ENCODE measurements at regions not wholly inside any gene's neighbourhood (a gene's known extent, or its start where the extent isn't known, plus 50 kb on each side); places are given as distances from the start of the nearest gene placed in this dataset.

DNA sequence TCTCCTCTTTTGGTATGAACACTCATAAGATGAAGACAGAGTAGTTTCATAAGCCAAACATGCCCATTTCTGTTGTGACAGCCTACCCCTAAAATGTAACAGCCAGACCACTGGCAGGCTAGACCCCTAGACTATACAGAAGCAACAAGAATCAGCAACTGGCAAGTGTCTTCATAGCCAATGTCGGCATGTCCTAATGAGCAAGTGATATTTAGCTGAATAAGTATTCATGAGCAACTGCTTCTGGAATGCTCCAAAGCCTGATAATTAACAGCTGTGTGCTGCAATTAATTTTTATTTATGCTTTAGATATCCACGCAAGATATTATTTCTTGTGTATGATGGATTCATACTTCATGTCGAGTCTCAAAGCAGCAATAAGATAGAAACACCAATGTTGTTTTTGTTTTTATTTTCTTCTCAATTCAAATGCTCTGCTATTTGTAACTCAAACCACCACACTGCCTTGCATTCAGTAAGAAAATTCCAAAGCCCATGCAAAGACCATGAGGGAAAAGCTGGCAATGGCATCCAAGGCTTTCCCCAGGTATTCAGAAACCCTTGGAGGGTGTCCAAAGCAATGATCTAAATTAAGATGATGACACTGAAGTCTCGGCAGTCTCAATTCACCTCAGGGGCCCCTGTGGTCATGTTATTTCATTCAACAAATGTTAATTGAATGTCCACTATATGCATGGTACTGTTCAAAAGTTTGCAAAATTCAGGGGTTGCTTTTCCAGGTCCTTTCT, 167.7 kb upstream of the NECTIN3 start:
- CTCF ChIA-PET = no interaction called here
- Histone ChIP-seq H3K27ac (ENCODE audit: insufficient read depth in 1 of 2, low read depth in 1 of 2, low read length in 2 of 2, poor library complexity in 1 of 2, severe bottlenecking in 2 of 2) (no peak overlapping the region), H3K9me3 (ENCODE audit: control extremely low read depth in 1 of 5, control insufficient read depth in 4 of 5, insufficient read depth in 2 of 5, low read depth in 1 of 5, low read length in 4 of 5) (peaks cover 0 to 1% (median 0%) of the 10 kb centered on the region in 5 experiments), H3K27me3 (replicated peaks in 2 of 5; ENCODE audit: control insufficient read depth in 4 of 5, insufficient read depth in 5 of 5, low read length in 4 of 5) (no peaks in the 10 kb centered on the region), H3K4me1 (ENCODE audit: control extremely low read depth in 1 of 4, control insufficient read depth in 4 of 4, insufficient read depth in 4 of 4, low read length in 3 of 4) (no peaks in the 10 kb centered on the region), H3K36me3 (ENCODE audit: control insufficient read depth in 4 of 4, insufficient read depth in 4 of 4, low read length in 3 of 4) (no peaks in the 10 kb centered on the region), H3K4me3 (ENCODE audit: control insufficient read depth in 1 of 7, extremely low read depth in 1 of 7, insufficient read depth in 4 of 7, low read depth in 2 of 7, low read length in 6 of 7) (no peak overlapping the region)
- POLR2A ChIA-PET = no interaction called here
- WGBS (ENCODE audit: insufficient coverage) = 92% methylated on average over 2 of the region's 4 CpGs
- DNase-seq = no peak

DNA sequence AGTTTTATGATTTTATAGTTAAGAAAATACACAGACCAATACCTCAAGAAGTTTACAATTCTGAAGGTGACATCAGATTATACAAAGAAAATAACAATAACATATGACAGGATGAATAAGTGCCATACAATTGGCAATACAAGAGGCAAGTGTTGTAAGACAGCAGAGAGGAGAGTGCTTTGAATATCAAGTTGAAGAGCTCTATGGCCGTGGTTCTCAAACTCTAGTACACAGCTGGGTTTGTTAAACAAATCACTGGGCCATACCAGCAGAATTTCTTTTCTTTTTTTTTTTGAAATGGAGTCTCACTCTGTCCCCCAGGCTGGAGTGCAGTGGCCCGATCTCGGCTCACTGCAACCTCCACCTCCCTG, 167.1 kb upstream of the NECTIN3 start:
- no peaks in the 10 kb centered on the region for H3K9me3 ChIP-seq (ENCODE audit: control extremely low read depth in 1 of 5, control insufficient read depth in 4 of 5, insufficient read depth in 2 of 5, low read depth in 1 of 5, low read length in 4 of 5)
- no peak for DNase-seq
- no peak overlapping the region for H3K4me3 ChIP-seq (ENCODE audit: control insufficient read depth in 1 of 7, extremely low read depth in 1 of 7, insufficient read depth in 4 of 7, low read depth in 2 of 7, low read length in 6 of 7)
- WGBS (ENCODE audit: insufficient coverage) = 78% methylated on average over 2 of the region's 3 CpGs
- H3K27me3 ChIP-seq (replicated peaks in 2 of 5; ENCODE audit: control insufficient read depth in 4 of 5, insufficient read depth in 5 of 5, low read length in 4 of 5) = no peaks in the 10 kb centered on the region
- H3K36me3 ChIP-seq (ENCODE audit: control insufficient read depth in 4 of 4, insufficient read depth in 4 of 4, low read length in 3 of 4) = no peaks in the 10 kb centered on the region
- H3K4me1 ChIP-seq (ENCODE audit: control extremely low read depth in 1 of 4, control insufficient read depth in 4 of 4, insufficient read depth in 4 of 4, low read length in 3 of 4) = no peaks in the 10 kb centered on the region
- ChIA-PET POLR2A (no interaction called here), CTCF (no interaction called here)
- no peak overlapping the region for H3K27ac ChIP-seq (ENCODE audit: insufficient read depth in 1 of 2, low read depth in 1 of 2, low read length in 2 of 2, poor library complexity in 1 of 2, severe bottlenecking in 2 of 2)

DNA sequence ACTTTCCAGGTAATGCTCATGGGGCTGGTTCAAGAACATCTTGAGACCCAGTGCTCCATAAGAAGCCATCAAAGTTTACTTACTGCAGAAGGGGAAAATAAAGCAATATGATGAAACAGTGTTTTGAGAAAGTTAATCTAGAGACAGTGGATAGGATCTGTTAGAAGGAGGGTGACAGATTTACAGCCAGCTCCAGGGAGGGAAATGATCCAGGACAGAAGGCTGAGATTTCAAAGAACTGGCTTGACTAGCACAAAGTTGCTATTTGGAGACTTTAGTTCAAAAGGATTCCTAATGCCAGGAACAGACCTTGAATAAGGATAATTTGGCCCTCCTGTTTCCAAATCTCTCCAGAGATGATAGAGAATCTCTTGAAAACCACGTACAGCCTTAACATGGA, 166.5 kb upstream of the NECTIN3 start:
- no peaks in the 10 kb centered on the region for H3K4me1 ChIP-seq (ENCODE audit: control extremely low read depth in 1 of 4, control insufficient read depth in 4 of 4, insufficient read depth in 4 of 4, low read length in 3 of 4)
- H3K27ac ChIP-seq (ENCODE audit: insufficient read depth in 1 of 2, low read depth in 1 of 2, low read length in 2 of 2, poor library complexity in 1 of 2, severe bottlenecking in 2 of 2) = no peak overlapping the region
- 63% methylated on average over 1 of the region's 1 CpG for WGBS (ENCODE audit: insufficient coverage)
- H3K9me3 ChIP-seq (ENCODE audit: control extremely low read depth in 1 of 5, control insufficient read depth in 4 of 5, insufficient read depth in 2 of 5, low read depth in 1 of 5, low read length in 4 of 5) = no peaks in the 10 kb centered on the region
- ChIA-PET POLR2A (no interaction called here), CTCF (no interaction called here)
- H3K27me3 ChIP-seq (replicated peaks in 2 of 5; ENCODE audit: control insufficient read depth in 4 of 5, insufficient read depth in 5 of 5, low read length in 4 of 5) = no peaks in the 10 kb centered on the region
- H3K4me3 ChIP-seq (ENCODE audit: control insufficient read depth in 1 of 7, extremely low read depth in 1 of 7, insufficient read depth in 4 of 7, low read depth in 2 of 7, low read length in 6 of 7) = no peak overlapping the region
- DNase-seq = no peak
- H3K36me3 ChIP-seq (ENCODE audit: control insufficient read depth in 4 of 4, insufficient read depth in 4 of 4, low read length in 3 of 4) = no peaks in the 10 kb centered on the region

DNA sequence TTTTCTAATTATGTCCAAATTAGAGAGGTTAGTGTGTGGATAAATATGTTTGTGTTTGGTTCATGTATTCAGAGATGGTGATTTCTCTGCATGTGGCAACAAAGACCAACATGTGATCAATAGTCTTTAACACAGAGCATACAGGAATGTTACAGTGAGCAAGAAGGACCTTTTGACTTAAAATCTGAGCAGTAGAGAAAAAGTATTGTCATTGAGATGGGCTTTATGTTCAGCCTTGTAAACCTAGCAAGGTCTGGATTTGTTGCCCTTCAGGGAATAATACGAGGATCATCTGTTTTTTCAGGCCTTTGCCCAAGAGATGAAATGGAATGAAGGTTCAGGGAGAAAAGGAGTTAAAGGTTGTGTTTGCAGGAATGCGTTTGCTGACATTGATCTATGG, 161.8 kb upstream of the NECTIN3 start:
- Histone ChIP-seq H3K4me1 (ENCODE audit: control extremely low read depth in 1 of 4, control insufficient read depth in 4 of 4, insufficient read depth in 4 of 4, low read length in 3 of 4) (no peaks in the 10 kb centered on the region), H3K9me3 (ENCODE audit: control extremely low read depth in 1 of 5, control insufficient read depth in 4 of 5, insufficient read depth in 2 of 5, low read depth in 1 of 5, low read length in 4 of 5) (no peaks in the 10 kb centered on the region), H3K4me3 (ENCODE audit: control insufficient read depth in 1 of 7, extremely low read depth in 1 of 7, insufficient read depth in 4 of 7, low read depth in 2 of 7, low read length in 6 of 7) (no peak overlapping the region), H3K36me3 (ENCODE audit: control insufficient read depth in 4 of 4, insufficient read depth in 4 of 4, low read length in 3 of 4) (no peaks in the 10 kb centered on the region), H3K27ac (ENCODE audit: insufficient read depth in 1 of 2, low read depth in 1 of 2, low read length in 2 of 2, poor library complexity in 1 of 2, severe bottlenecking in 2 of 2) (no peak overlapping the region), H3K27me3 (replicated peaks in 2 of 5; ENCODE audit: control insufficient read depth in 4 of 5, insufficient read depth in 5 of 5, low read length in 4 of 5) (no peaks in the 10 kb centered on the region)
- POLR2A ChIA-PET = no interaction called here
- 94% methylated on average over 2 of the region's 2 CpGs for WGBS (ENCODE audit: insufficient coverage)
- DNase-seq = no peak
- CTCF ChIA-PET = no interaction called here

DNA sequence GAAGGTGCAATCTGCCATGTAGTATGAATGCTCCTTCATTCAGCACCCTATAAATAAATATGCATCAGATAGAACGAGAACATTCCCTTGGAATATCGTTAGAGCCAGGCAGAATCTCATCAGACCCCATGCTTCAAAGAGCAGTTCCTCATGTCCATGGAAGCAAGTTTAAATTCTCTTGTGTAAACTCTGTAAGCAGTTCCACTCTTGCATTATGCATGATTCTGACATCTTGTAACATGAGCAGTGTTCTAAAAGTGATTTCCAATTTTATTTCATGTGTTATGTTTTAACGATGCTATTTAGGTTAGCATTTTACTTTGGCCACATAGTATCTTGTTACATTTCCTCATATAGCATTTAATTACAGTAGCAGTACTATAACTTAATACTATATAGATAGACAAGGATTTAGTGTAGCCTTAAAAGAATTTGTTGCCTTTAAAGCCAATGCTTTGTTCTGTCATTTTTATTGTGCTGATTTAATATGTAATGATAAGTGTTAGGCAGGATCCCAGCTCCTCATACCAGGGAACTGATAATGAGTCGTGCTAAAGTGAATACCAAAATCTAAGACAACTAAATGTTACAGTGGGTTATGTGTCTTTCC, 161.2 kb upstream of the NECTIN3 start:
- no peaks in the 10 kb centered on the region for H3K36me3 ChIP-seq (ENCODE audit: control insufficient read depth in 4 of 4, insufficient read depth in 4 of 4, low read length in 3 of 4)
- POLR2A ChIA-PET = no interaction called here
- no peaks in the 10 kb centered on the region for H3K4me1 ChIP-seq (ENCODE audit: control extremely low read depth in 1 of 4, control insufficient read depth in 4 of 4, insufficient read depth in 4 of 4, low read length in 3 of 4)
- H3K4me3 ChIP-seq (ENCODE audit: control insufficient read depth in 1 of 7, extremely low read depth in 1 of 7, insufficient read depth in 4 of 7, low read depth in 2 of 7, low read length in 6 of 7) = no peak overlapping the region
- H3K27me3 ChIP-seq (replicated peaks in 2 of 5; ENCODE audit: control insufficient read depth in 4 of 5, insufficient read depth in 5 of 5, low read length in 4 of 5) = no peaks in the 10 kb centered on the region
- CTCF ChIA-PET = no interaction called here
- no peak for DNase-seq
- H3K9me3 ChIP-seq (ENCODE audit: control extremely low read depth in 1 of 5, control insufficient read depth in 4 of 5, insufficient read depth in 2 of 5, low read depth in 1 of 5, low read length in 4 of 5) = no peaks in the 10 kb centered on the region
- H3K27ac ChIP-seq (ENCODE audit: insufficient read depth in 1 of 2, low read depth in 1 of 2, low read length in 2 of 2, poor library complexity in 1 of 2, severe bottlenecking in 2 of 2) = no peak overlapping the region
- 89% methylated on average over 2 of the region's 4 CpGs for WGBS (ENCODE audit: insufficient coverage)

DNA sequence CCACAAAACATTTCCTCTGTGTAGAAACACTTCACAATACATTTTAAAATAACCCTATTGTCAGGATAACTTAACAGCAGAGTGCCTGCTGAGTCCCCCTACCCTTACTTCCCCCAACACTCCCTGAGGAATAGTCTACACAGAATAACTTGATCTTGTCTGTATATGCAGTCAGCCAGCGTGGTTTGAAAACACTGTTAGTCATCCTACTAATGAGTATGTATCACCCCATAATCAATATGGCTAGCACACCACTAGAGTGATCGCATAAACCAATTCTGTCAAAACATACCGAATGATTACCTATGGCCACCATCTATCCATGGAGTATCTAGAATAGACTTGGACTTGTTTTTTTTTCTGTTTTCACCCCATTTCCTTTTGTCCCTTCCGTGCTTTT, 152.7 kb upstream of the NECTIN3 start:
- H3K27ac ChIP-seq (ENCODE audit: insufficient read depth in 1 of 2, low read depth in 1 of 2, low read length in 2 of 2, poor library complexity in 1 of 2, severe bottlenecking in 2 of 2) = no peak overlapping the region
- ChIA-PET POLR2A (no interaction called here), CTCF (interaction anchor here (0.8 kb wide), 1 partner anchor 38 kb away, joined by 3 read pairs; no protein-coding TSS in a partner anchor)
- no peak overlapping the region for H3K4me3 ChIP-seq (ENCODE audit: control insufficient read depth in 1 of 7, extremely low read depth in 1 of 7, insufficient read depth in 4 of 7, low read depth in 2 of 7, low read length in 6 of 7)
- 90% methylated on average over 4 of the region's 4 CpGs for WGBS (ENCODE audit: insufficient coverage)
- H3K27me3 ChIP-seq (replicated peaks in 2 of 5; ENCODE audit: control insufficient read depth in 4 of 5, insufficient read depth in 5 of 5, low read length in 4 of 5) = no peaks in the 10 kb centered on the region
- no peaks in the 10 kb centered on the region for H3K9me3 ChIP-seq (ENCODE audit: control extremely low read depth in 1 of 5, control insufficient read depth in 4 of 5, insufficient read depth in 2 of 5, low read depth in 1 of 5, low read length in 4 of 5)
- no peaks in the 10 kb centered on the region for H3K36me3 ChIP-seq (ENCODE audit: control insufficient read depth in 4 of 4, insufficient read depth in 4 of 4, low read length in 3 of 4)
- H3K4me1 ChIP-seq (ENCODE audit: control extremely low read depth in 1 of 4, control insufficient read depth in 4 of 4, insufficient read depth in 4 of 4, low read length in 3 of 4) = no peaks in the 10 kb centered on the region
- DNase-seq = no peak

DNA sequence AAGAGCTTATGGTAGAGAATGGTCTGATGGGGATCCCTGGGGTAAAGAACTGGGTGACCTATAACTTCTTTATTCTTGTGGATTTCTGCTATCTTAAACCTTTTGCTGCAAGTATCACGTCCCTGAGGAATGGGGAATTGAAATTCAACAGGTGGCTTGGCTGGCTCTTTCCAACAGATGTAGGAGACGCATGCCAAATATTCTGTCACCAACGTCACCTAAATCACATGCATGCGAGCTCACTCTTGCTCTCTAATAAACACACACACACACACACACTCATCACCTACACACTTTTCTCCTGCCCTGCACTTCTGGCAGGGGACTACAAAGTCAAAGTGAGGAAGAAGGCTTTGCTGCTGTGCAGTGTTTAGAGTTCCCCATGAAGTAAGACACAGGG, 145.8 kb upstream of the NECTIN3 start:
- CTCF ChIA-PET = no interaction called here
- H3K36me3 ChIP-seq (ENCODE audit: control insufficient read depth in 4 of 4, insufficient read depth in 4 of 4, low read length in 3 of 4) = no peaks in the 10 kb centered on the region
- no peak overlapping the region for H3K27ac ChIP-seq (ENCODE audit: insufficient read depth in 1 of 2, low read depth in 1 of 2, low read length in 2 of 2, poor library complexity in 1 of 2, severe bottlenecking in 2 of 2)
- no peaks in the 10 kb centered on the region for H3K4me1 ChIP-seq (ENCODE audit: control extremely low read depth in 1 of 4, control insufficient read depth in 4 of 4, insufficient read depth in 4 of 4, low read length in 3 of 4)
- POLR2A ChIA-PET = no interaction called here
- H3K9me3 ChIP-seq (ENCODE audit: control extremely low read depth in 1 of 5, control insufficient read depth in 4 of 5, insufficient read depth in 2 of 5, low read depth in 1 of 5, low read length in 4 of 5) = no peaks in the 10 kb centered on the region
- no peak for DNase-seq
- no peaks in the 10 kb centered on the region for H3K27me3 ChIP-seq (replicated peaks in 2 of 5; ENCODE audit: control insufficient read depth in 4 of 5, insufficient read depth in 5 of 5, low read length in 4 of 5)
- 77% methylated on average over 4 of the region's 4 CpGs for WGBS (ENCODE audit: insufficient coverage)
- H3K4me3 ChIP-seq (ENCODE audit: control insufficient read depth in 1 of 7, extremely low read depth in 1 of 7, insufficient read depth in 4 of 7, low read depth in 2 of 7, low read length in 6 of 7) = no peak overlapping the region

Measured in common myeloid progenitor, CD34-positive (primary cell).